ENCODE measurements at regions not wholly inside any gene's neighbourhood (a gene's known extent, or its start where the extent isn't known, plus 50 kb on each side); places are given as distances from the start of the nearest gene placed in this dataset.
"Not testable (repeated sequence)": the region's sequence is repeated elsewhere in the genome, so short reads cannot be mapped to it uniquely, and the experiment has no call there.

DNA sequence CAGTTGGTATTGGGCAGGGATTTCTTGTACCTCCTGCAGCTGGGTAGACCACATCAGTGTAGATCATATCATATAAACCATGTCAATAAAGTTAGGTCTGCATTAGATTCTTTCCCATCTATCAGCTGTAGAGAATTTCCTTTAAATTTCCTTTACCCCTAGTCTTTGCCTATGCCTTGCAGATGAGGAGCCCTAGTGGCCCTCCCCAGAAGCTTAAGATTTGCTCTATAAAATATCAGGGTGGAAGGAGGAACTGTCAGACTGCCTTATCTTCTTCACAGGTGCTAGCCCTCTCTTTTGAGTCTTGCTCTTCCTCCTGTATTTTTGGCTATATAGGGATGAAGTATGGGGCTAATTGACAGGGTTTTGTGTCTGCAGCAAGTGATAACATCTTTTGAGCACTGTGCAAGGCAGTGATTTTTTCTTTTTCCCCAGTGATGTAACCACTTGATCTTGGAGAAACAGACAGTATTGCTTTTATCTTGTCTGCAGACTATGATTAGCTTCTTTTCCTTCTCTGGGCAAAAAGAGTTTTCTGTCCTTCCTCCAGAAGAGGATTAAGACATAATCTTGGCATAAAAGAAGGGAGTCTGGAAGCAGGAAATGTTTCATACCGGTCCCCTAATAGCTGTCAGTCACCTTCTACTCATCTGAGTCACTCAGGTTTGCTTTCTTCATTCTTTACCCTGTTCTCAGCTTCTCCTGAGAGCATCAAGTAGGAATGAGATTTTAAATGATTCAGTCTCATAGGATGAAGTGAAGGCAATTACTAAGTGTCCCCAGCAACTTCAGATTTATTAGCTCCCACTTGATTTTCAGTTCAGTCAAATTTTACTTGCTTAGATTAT lies 286.4 kb downstream of the CDH19 start:
- intact Hi-C loops (cut with DNase I) = no loop called here
- no peak for DNase-seq (ENCODE audit: missing footprints)

DNA sequence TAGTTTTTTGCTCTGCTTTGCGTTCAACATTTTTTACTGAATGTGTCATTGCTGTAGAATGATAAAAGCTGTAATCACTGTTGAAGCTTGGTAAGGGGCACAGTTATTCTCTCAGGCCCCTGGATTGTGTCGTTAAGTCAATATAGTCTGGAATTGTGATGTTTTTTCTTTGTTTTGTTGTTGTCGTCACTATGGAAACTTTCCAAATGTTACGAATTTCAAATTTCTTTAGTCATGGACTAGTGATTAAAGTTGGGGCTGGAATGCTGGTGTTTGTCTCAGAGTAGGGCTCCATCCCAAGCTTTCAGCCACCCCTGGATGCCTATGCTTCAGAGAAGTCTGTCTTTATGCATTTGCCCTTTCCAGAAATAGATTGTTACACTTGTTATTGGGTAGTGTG lies 287.2 kb downstream of the CDH19 start:
- intact Hi-C loops (cut with DNase I) = no loop called here
- ATAC-seq = no peak

More for the DNA sequence above, 286.4 kb downstream of the CDH19 start:
- no peak for ATAC-seq

DNA sequence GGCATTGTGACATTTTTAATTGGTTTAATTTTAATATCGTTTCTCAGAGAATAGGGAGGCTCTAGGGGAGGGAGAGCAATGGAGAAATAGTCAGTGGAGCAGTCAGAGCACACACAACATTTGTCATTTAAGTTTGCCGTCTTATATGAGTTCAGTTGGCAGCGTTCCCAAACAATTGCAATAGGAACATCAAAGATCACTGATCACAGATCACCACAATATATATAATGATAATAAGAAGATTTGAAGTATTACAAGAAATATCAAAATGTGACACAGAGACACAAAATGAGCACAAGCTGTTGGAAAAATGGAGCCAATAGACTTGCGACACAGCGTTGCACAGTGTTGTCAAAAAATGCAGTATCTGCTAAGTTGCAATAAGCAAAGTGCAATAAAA lies 303.7 kb downstream of the CDH19 start:
- ATAC-seq = no peak
- intact Hi-C loops (cut with DNase I) = no loop called here
- no peak for DNase-seq (ENCODE audit: missing footprints)

More for the DNA sequence above, 287.2 kb downstream of the CDH19 start:
- no peak for DNase-seq (ENCODE audit: missing footprints)

DNA sequence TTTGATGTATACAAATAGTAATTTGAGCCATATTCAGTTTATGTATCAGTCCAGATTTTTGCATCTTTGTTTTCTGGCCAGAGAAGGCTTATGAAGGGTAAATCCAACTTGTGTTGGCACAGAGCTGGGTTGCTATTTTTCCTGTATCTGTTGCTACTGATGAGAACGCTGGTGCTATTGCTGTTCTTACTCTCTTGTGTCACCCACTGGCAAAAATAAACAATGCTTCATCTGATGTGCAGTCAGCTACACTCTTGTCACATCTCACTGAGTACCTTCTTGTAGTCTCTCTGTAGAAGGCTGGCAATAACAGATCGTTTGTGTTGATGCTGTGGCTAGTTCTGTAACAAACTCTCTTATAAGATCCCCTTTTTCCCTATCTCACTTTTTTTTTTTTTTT lies 323.4 kb downstream of the CDH19 start:
- intact Hi-C loops (cut with DNase I) = loop anchor here (10.0 kb wide), 1 partner anchor 156 kb away; no protein-coding TSS in a partner anchor
- ATAC-seq (no peak), DNase-seq (ENCODE audit: missing footprints) (no peak)

DNA sequence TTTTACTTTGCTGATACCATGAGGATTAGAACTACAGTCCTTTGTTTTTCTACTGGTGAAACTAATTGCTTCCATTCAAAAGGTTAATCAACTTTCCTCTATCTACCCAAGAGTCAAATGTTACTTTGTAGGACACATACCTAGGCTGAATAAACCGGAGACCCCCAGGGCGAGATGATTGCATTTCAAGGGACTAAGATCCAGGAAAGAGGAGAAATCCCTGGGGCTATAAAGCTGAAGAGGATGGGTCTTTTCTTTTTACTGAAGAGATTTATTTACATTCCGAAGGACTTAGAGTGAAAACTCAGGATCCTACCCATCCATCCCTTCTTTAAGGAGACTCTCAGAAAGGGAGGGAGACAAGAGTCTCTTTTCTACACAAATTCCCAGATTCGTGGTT lies 331.9 kb downstream of the CDH19 start:
- DNase-seq (ENCODE audit: missing footprints) = no peak
- no peak for ATAC-seq
- intact Hi-C loops (cut with DNase I) = no loop called here

DNA sequence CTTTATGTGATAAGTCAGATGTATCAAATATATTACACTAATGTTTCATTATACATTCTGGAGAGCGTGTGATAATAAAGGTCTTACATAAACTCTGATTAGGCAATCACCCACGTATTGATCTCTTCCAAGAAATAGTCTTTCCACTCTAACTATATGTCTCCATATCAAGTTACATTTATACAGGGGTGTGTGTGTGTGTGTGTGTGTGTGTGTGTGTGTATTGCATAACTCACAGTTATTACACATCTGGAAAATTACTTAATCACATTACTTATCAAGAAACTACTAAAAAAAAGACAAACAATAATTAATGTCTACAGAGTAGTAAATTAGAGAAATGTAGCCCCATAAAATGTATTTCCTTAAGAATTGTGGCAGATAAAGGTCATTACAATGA lies 339.8 kb downstream of the CDH19 start:
- intact Hi-C loops (cut with DNase I) = no loop called here
- no peak for ATAC-seq
- DNase-seq (ENCODE audit: missing footprints) = no peak

DNA sequence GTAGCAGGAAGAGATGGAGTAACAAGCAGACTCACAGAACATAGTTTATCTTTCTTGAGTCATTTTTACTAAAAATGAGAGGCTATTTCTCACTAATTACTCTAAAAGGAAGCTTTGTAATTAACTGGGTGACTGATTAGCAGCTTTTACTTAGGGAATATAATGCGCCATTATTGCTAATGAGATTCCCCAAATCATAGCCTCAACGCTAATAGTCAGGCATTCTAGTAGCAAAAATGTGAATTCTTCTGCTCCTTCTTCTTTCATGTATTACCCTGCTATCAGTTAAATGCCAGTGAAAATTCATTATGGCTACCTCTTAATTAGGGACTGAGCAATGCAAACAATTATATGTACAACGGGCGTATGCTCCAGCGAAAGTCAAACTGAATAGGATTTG lies 349.8 kb downstream of the CDH19 start:
- no peak for DNase-seq (ENCODE audit: missing footprints)
- intact Hi-C loops (cut with DNase I) = no loop called here
- ATAC-seq = no peak

DNA sequence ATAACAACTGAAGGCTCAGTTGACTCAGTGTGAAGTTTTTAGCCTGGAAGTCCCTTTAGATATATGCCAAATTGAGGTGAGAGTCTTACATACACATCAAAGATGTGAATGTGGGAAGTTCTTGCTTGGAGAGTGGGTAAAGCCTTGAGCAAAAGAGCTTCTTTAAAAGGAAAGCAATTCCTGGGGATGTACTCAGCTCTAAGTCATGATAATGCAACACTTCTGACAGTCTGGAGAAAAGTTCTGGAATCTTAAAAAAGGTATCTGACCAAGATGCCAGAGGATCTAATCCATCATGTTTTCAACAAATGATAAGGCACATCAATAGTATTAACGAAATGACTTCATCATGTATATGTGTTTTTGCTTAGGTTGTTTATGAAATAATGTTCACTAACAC lies 351.2 kb downstream of the CDH19 start:
- intact Hi-C loops (cut with DNase I) = no loop called here
- no peak for DNase-seq (ENCODE audit: missing footprints)
- no peak for ATAC-seq

DNA sequence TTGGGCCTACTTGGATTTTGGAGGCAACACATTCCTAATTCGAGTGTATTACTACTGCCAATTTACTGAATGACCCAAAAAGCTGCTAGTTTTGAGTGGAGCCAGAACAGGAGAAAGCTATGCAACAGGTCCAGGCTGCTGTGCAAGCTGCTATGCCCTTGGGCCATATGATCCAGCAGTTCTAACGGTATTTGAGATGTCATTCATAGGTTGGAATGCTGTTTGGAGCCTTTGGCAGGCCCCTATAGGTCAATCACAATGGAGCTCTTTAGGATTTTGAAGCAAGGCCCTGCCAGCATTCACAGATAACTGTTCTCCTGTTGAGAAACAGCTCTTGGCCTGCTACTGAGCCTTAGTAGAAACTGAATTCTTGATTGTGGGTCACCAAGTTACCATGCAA lies 368.7 kb downstream of the CDH19 start:
- intact Hi-C loops (cut with DNase I) = no loop called here
- ATAC-seq = no peak
- no peak for DNase-seq (ENCODE audit: missing footprints)

DNA sequence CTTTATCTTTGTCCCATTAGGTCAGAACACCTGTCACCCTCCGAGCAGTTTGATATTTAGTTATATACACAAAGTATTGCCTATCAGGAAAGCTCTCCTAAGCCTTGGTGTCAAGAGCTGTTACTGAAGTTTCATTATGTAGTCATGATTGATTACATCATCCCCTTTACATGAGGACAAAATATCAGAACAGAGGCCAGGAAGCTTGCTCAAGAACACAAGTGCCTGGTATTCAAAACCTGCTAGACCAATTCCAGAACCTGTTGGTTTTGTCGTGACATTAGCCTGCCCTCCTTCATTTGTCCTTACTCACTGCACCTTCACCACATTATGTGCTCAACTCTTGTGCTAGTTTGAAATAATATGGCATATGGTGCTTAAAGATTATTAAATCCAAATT lies 377.1 kb downstream of the CDH19 start:
- no peak for ATAC-seq
- no peak for DNase-seq (ENCODE audit: missing footprints)
- intact Hi-C loops (cut with DNase I) = no loop called here

DNA sequence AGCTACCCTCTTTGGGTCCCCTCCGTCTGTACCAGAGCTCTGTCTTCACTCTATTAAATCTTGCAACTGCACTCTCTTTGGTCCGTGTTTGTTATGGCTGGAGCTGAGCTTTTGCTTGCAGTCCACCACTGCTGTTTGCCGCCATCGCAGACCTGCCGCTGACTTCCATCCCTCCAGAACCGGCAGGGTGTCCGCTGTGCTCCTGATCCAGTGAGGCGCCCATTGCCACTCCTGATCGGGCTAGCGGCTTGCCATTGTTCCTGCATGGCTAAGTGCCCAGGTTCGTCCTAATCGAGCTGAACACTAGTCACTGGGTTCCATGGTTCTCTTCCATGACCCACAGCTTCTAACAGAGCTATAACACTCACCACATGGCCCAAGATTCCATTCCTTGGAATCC lies 380.6 kb downstream of the CDH19 start:
- intact Hi-C loops (cut with DNase I); ATAC-seq; DNase-seq (ENCODE audit: missing footprints): not testable (repeated sequence)

DNA sequence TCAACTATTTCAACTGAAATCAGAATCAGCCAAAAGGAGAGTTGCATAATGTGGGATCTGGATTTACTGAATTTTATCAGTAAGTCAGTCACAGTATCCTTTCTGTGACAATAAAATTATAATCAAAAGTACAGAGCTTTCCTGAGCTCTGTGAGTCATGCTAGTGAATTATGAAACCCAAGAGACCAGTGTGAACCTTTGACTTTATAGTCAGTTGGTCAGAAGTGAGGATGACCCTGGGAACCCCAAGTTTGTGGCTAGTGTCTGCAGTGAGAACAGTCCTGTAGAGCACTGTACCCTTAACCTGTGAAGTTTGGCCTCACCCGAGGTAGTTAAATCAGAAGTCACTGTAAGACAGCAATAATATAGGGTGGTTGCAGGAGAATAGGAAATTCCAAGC lies 381.7 kb downstream of the CDH19 start:
- no peak for DNase-seq (ENCODE audit: missing footprints)
- ATAC-seq = no peak
- intact Hi-C loops (cut with DNase I) = no loop called here

DNA sequence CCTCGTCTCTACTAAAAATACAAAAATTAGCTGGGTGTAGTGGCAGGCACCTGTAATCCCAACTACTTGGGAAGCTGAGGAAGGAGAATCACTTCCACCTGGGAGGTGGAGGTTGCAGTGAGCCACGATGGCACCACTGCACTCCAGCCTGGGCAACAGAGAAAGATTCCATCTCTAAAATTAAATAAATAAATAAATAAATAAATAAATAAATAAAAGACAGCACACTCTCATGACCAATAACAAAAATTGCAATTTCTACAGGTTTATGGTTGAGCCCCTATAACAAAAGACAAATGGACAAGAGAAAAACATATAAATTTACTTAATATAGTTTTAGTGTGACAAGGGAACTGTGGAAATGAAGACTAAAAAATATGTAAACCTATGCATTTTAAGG lies 384.1 kb downstream of the CDH19 start:
- DNase-seq (ENCODE audit: missing footprints) (no peak), ATAC-seq (no peak)
- intact Hi-C loops (cut with DNase I) = no loop called here

DNA sequence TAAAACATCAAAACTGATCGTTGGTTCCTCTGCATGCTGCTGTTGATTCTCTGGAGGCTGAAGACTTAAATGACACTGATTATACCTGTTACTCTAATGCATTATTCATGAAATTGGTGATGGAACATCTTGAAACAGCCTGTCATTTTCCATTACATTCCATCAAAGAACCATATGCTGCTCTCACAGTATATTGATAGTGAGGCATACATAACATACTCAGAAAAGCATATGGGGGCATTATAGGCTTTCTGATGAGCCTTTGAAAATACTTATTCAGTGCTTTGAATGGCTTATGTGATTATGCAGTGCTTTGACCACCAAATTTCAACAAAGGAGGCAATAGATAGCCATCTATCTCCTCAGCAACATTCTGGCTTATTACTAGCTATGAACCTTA lies 392.1 kb downstream of the CDH19 start:
- DNase-seq (ENCODE audit: missing footprints) = no peak
- no peak for ATAC-seq
- intact Hi-C loops (cut with DNase I) = no loop called here

DNA sequence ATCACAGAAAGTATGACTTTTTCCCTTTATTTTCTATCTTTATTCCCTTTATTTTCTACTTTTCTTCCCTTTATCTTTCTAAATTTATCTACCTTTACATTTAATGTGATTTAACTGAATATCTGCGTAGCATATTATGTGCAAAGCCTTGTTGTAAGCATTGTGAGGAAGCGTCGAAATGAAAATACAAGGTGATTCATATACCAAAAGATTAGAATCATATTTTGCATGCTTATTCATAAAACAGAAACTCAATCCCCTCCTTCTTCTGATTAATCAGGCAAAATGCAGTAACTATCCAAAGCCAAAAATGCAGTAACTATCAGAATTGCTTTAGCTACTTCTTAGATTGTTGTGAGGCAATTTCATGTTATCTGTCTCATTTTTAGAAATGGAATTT lies 393.0 kb downstream of the CDH19 start:
- DNase-seq (ENCODE audit: missing footprints) (no peak), ATAC-seq (no peak)
- intact Hi-C loops (cut with DNase I) = no loop called here

DNA sequence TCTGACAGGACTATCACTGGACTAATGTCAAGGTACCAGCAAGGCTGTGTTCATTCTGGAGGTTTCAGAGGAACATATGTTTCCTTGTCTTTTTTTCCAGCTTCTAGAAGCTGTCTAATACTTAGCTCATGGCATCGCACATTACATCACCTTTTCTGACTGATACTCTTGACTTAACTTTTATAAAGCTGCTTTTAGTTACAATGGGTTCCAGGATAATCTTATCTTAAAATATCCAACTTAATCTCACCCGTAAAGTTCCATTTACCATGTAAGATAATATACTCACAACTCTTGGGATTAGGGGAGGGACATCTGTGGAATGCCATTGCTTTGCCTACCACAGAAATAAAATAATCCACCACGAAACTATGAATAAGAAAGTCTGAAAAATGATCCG lies 394.2 kb downstream of the CDH19 start:
- ATAC-seq = no peak
- DNase-seq (ENCODE audit: missing footprints) = no peak
- intact Hi-C loops (cut with DNase I) = no loop called here

DNA sequence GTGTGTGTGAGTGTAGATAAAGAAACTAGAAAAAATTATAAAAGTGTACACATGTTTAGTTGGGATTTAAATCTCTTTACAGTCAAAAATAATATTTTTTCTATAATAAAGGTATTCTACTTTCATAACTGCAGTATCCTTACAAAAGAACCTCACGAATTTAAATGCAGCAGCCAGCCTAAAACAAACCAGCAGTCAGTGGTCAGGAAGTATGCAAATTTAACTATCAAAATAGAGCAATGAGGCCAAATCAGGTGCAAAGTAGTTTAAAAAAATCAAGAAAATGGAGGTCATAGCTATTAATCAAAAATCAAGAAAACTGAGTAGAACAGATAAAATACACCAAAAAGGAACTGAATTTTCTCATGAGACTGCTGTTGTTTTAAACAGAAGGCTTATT lies 407.1 kb downstream of the CDH19 start:
- ATAC-seq (no peak), DNase-seq (ENCODE audit: missing footprints) (no peak)
- intact Hi-C loops (cut with DNase I) = no loop called here

DNA sequence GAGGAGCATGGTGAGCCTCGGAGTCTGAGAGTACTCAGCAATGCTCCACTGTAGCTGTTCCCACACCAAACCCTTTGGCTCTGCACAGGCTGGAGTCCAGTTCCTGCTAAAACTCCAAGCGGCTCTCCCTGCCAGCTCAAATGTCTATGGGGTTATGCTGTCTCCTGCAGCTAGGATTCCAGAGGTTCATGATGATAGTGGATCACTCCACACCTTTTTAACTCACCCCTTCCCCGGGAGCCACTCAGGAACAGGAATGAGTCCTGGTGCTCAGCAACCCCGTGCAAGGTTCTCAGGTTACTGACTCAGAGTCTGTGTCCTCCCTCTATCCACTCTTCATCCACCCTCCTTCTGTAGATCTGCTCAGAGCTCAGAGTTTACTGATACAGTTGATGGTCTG lies 410.0 kb downstream of the CDH19 start:
- intact Hi-C loops (cut with DNase I) = no loop called here
- DNase-seq (ENCODE audit: missing footprints) (no peak), ATAC-seq (no peak)

DNA sequence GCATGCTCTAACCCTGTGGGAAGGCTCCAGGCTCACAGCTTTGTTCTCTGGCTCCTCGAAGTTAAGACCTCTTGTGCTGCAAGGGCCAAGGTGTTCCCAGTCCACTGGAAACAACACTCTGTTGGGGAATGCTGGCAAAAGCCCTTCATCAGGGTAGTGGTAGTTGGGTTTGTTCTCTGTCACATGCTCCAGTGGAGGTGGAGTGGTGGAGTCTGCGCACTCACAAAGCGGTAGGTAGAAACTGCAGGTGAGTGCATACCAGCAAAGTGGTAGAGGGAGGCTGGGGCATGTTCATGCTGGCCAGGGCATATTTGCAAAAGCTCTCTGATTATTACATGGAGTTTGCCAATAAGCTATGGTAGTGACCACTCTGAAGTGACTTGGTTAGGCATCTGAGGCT lies 410.5 kb downstream of the CDH19 start:
- DNase-seq (ENCODE audit: missing footprints) = no peak

DNA sequence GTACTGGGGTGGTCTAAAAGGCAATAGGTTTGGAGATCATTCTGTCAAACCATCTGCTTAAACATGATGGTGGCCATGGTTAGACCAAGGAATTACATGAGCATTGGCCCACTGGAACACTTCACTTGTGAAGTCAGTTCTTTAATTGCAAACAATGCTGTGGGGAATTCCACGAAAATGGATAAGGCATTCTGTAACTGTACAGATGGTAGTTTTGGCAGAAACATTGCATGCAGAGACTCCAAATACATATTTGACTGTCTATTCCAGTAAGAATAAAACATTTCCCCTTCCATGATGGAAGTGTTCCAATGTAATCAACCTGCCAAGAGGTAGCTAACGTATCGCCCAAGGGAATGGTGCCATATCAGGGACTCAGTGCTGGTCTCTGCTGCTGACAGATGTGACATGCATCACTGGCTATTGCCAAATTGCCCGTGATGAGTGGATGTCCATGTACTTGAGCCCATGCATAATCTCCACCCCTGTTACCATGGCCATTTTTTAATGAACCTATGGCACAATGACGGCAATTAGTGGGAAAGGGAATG lies 417.9 kb downstream of the CDH7 start:
- intact Hi-C loops (cut with DNase I) = no loop called here
- DNase-seq (ENCODE audit: missing footprints) (no peak), ATAC-seq (no peak)

More for the DNA sequence above, 410.5 kb downstream of the CDH19 start:
- intact Hi-C loops (cut with DNase I) = no loop called here
- no peak for ATAC-seq

Data from Right ventricle myocardium inferior (tissue), 1 donor.